HL-60 (cell line): ENCODE measurements at regions not wholly inside any gene's neighbourhood (a gene's known extent, or its start where the extent isn't known, plus 50 kb on each side); places are given as distances from the start of the nearest gene placed in this dataset.

Experiments
- DNase-seq, 2 experiments: peaks; one replicate each; pipeline ENCODE4 v3.0.0-alpha.2; 2010 to 2020; ENCODE audit warnings: low read depth in 1 of 2, low spot score in 1 of 2
- H3K27ac ChIP-seq: fragments of 250-450 bp; sonication (Bioruptor Pico); replicated peaks from 2 replicates; pipeline ENCODE4 v1.5.1; 2020; ENCODE audit warnings: mild to moderate bottlenecking, moderate library complexity
- H3K27me3 ChIP-seq: fragments of 250-450 bp; sonication (Bioruptor Pico); 2 replicates; pipeline ENCODE4 v1.5.1; 2021; ENCODE audit warnings: mild to moderate bottlenecking, moderate library complexity; ENCODE audit not compliant: insufficient read depth, poor library complexity, severe bottlenecking
- H3K4me3 ChIP-seq: replicated peaks from 2 replicates; pipeline ENCODE4 v1.5.1; 2011; ENCODE audit warnings: mild to moderate bottlenecking, control low read depth, low read length; ENCODE audit not compliant: insufficient read depth
- GABPA ChIP-seq: IDR thresholded peaks from 2 replicates; pipeline ENCODE4 v1.6.1; 2012; ENCODE audit warnings: low read depth
- POLR2AphosphoS5 ChIP-seq: IDR thresholded peaks from 2 replicates; pipeline ENCODE4 v1.6.1; 2012; ENCODE audit warnings: low read depth
- SPI1 ChIP-seq: IDR thresholded peaks from 2 replicates; pipeline ENCODE4 v1.6.1; 2012; ENCODE audit warnings: low read depth, mild to moderate bottlenecking, borderline replicate concordance
- TF ChIP-seq, protein P1 (sequence below): IDR thresholded peaks from one replicate; pipeline ENCODE4 v1.5.1; 2011; ENCODE audit warnings: low read length, control low read depth, inconsistent platforms; ENCODE audit not compliant: insufficient read depth
- TF ChIP-seq, protein P2 (sequence below): IDR thresholded peaks from 2 replicates; pipeline ENCODE4 v1.6.1; 2012; ENCODE audit warnings: low read depth; ENCODE audit not compliant: insufficient replicate concordance

DNA sequence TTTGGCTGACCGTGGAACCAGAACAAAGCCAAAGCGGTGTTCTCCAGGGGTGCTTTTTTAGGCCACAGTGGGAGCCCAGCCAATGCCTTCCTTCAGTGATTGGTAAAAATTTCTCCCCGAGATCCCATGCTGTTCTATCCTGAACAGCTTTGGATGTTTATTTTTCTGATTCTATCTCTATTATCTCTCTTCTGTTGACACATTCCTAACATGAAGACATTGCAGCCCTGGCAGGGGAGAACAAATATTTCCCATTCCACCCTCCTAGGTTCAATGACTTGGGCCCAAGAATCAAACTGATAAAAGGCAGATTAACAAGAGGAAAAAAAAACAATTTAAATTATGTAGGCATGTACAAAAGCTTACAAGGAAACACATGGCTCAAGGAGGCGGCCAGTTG, 162.7 kb downstream of the PFKFB3 start:
- no peak for DNase-seq
- no peak overlapping the region for H3K27ac ChIP-seq
- no peaks in the 10 kb centered on the region for H3K27me3 ChIP-seq
- H3K4me3 ChIP-seq, result no peak overlapping the region
- TF ChIP-seq, protein P1, sequence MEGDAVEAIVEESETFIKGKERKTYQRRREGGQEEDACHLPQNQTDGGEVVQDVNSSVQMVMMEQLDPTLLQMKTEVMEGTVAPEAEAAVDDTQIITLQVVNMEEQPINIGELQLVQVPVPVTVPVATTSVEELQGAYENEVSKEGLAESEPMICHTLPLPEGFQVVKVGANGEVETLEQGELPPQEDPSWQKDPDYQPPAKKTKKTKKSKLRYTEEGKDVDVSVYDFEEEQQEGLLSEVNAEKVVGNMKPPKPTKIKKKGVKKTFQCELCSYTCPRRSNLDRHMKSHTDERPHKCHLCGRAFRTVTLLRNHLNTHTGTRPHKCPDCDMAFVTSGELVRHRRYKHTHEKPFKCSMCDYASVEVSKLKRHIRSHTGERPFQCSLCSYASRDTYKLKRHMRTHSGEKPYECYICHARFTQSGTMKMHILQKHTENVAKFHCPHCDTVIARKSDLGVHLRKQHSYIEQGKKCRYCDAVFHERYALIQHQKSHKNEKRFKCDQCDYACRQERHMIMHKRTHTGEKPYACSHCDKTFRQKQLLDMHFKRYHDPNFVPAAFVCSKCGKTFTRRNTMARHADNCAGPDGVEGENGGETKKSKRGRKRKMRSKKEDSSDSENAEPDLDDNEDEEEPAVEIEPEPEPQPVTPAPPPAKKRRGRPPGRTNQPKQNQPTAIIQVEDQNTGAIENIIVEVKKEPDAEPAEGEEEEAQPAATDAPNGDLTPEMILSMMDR, result no peak
- no peak for TF ChIP-seq SPI1
- no peak for TF ChIP-seq POLR2AphosphoS5
- TF ChIP-seq, protein P2, sequence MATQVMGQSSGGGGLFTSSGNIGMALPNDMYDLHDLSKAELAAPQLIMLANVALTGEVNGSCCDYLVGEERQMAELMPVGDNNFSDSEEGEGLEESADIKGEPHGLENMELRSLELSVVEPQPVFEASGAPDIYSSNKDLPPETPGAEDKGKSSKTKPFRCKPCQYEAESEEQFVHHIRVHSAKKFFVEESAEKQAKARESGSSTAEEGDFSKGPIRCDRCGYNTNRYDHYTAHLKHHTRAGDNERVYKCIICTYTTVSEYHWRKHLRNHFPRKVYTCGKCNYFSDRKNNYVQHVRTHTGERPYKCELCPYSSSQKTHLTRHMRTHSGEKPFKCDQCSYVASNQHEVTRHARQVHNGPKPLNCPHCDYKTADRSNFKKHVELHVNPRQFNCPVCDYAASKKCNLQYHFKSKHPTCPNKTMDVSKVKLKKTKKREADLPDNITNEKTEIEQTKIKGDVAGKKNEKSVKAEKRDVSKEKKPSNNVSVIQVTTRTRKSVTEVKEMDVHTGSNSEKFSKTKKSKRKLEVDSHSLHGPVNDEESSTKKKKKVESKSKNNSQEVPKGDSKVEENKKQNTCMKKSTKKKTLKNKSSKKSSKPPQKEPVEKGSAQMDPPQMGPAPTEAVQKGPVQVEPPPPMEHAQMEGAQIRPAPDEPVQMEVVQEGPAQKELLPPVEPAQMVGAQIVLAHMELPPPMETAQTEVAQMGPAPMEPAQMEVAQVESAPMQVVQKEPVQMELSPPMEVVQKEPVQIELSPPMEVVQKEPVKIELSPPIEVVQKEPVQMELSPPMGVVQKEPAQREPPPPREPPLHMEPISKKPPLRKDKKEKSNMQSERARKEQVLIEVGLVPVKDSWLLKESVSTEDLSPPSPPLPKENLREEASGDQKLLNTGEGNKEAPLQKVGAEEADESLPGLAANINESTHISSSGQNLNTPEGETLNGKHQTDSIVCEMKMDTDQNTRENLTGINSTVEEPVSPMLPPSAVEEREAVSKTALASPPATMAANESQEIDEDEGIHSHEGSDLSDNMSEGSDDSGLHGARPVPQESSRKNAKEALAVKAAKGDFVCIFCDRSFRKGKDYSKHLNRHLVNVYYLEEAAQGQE, result no peak
- TF ChIP-seq GABPA, result no peak
